Lower leg skin (tissue), 4 donors: ENCODE measurements at regions not wholly inside any gene's neighbourhood (a gene's known extent, or its start where the extent isn't known, plus 50 kb on each side); places are given as distances from the start of the nearest gene placed in this dataset.
"Not testable (repeated sequence)": the region's sequence is repeated elsewhere in the genome, so short reads cannot be mapped to it uniquely, and the experiment has no call there.

Experiments used
- DNase-seq, 2 donors: peaks; one replicate each; pipeline ENCODE4 v3.0.0-alpha.2; 2019; ENCODE audit warnings: low spot score in 2 of 2
- H3K4me3 ChIP-seq: fragments of 200-600 bp; sonication (generic); 2 replicates; pipeline ENCODE4 v1.5.1; 2017; ENCODE audit warnings: mild to moderate bottlenecking, low read depth; ENCODE audit not compliant: poor library complexity, severe bottlenecking
- CTCF ChIP-seq, 3 donors: fragments of 450-650 bp; IDR thresholded peaks; one replicate each; pipeline ENCODE4 v1.5.1; 2016; ENCODE audit warnings: antibody characterized with exemption in 3 of 3, mild to moderate bottlenecking in 3 of 3, moderate library complexity in 2 of 3
- POLR2A ChIP-seq, 2 donors: fragments of 450-650 bp; IDR thresholded peaks; one replicate each; pipeline ENCODE4 v1.6.1; 2016 to 2017; ENCODE audit warnings: antibody characterized with exemption in 2 of 2, mild to moderate bottlenecking in 1 of 2, moderate library complexity in 1 of 2
- WGBS, 2 donors: methylation state at CpG; one replicate each; pipeline ENCODE4 v1.1.5; 2018; 5-methylcytosine and 5-hydroxymethylcytosine counted together
- intact Hi-C: fragments of 100-400 bp; cut with DNase I; formaldehyde crosslinking; loops from one replicate; pipeline ENCODE4 v1.15.0; 2023; ENCODE audit warnings: low total_unique reads

- DNase-seq, result peak; percentile 76 to 93
- no peak overlapping the region for H3K4me3 ChIP-seq
- intact Hi-C loops, result no loop called here
- WGBS, 2 donors, result 8 to 11% methylated on average over 26 of the region's 26 CpGs
- TF ChIP-seq CTCF (IDR thresholded peaks at IDR 0.05), result no peak
- no peak for TF ChIP-seq POLR2A (IDR thresholded peaks at IDR 0.05)
These were observed 57.2 kb upstream of the ECHDC3 start for GRCh38 chr10:11684717-11685645.

- H3K4me3 ChIP-seq, intact Hi-C loops, DNase-seq: not testable (repeated sequence)
- WGBS, 2 donors, result 66 to 67% methylated on average over 4 of the region's 4 CpGs
These were observed 57.9 kb upstream of the ECHDC3 start for GRCh38 chr10:11684341-11684716.

GRCh38 chr10:11683529-11684320, 58.5 kb upstream of the ECHDC3 start:
- no peak overlapping the region for H3K4me3 ChIP-seq
- intact Hi-C loops, result no loop called here
- 88% methylated on average over 14 of the region's 14 CpGs for WGBS, 2 donors
- no peak for TF ChIP-seq POLR2A (IDR thresholded peaks at IDR 0.05)
- no peak for DNase-seq

GRCh38 chr10:11682851-11683250, 59.3 kb upstream of the ECHDC3 start:
- 77 to 79% methylated on average over 14 of the region's 14 CpGs for whole genome bisulfite sequencing, 2 donors
- no peak overlapping the region for H3K4me3 ChIP-seq
- TF ChIP-seq POLR2A (IDR thresholded peaks at IDR 0.05) (no peak), CTCF (IDR thresholded peaks at IDR 0.05) (no peak)
- no peak for DNase-seq
- intact Hi-C loops, result no loop called here

GRCh38 chr10:11682267-11682683, 59.9 kb upstream of the ECHDC3 start:
- no peak for DNase-seq
- H3K4me3 ChIP-seq, result no peak overlapping the region
- TF ChIP-seq CTCF (IDR thresholded peaks at IDR 0.05) (no peak), POLR2A (IDR thresholded peaks at IDR 0.05) (no peak)
- 81 to 90% methylated on average over 6 of the region's 6 CpGs for WGBS, 2 donors
- intact Hi-C loops, result no loop called here

GRCh38 chr10:11680496-11680895, 61.7 kb upstream of the ECHDC3 start:
- TF ChIP-seq POLR2A (IDR thresholded peaks at IDR 0.05) (no peak), CTCF (IDR thresholded peaks at IDR 0.05) (no peak)
- WGBS, 2 donors, result 78 to 83% methylated on average over 6 of the region's 6 CpGs
- intact Hi-C loops, result no loop called here
- no peak for DNase-seq
- no peak overlapping the region for H3K4me3 ChIP-seq
